A673 (cell line): ENCODE measurements at regions not wholly inside any gene's neighbourhood (a gene's known extent, or its start where the extent isn't known, plus 50 kb on each side); places are given as distances from the start of the nearest gene placed in this dataset.

Source experiments
- BruUV-seq: library from RNA; stranded (reverse); fragments of 400-500 nt; replicated peaks from 2 replicates; lab custom pipeline; 2021; lab: Mats Ljungman, UMichigan
- CTCF ChIA-PET: fragments of 300-600 bp; sonication (Branson Sonifier 250); formaldehyde crosslinking; loops from one replicate; lab custom pipeline; 2022; ENCODE audit warnings: antibody characterized with exemption; lab: Charles Lee
- POLR2A ChIA-PET: fragments of 300-600 bp; sonication (Branson Sonifier 250); formaldehyde crosslinking; loops from one replicate; lab custom pipeline; 2022; ENCODE audit warnings: antibody characterized with exemption; ENCODE audit not compliant: low non-redundant PET; lab: Charles Lee
- DNase-seq: peaks from one replicate; pipeline ENCODE4 v3.0.0-alpha.2; 2015; ENCODE audit warnings: low spot score
- H3K27ac ChIP-seq: fragments of 200-600 bp; sonication (generic); 2 replicates; pipeline ENCODE4 v1.5.1; 2016; ENCODE audit warnings: mixed run types, low read depth, mild to moderate bottlenecking, mixed read lengths, antibody characterized with exemption, low read length; ENCODE audit not compliant: poor library complexity, severe bottlenecking
- H3K27me3 ChIP-seq: fragments of 200-600 bp; sonication (generic); replicated peaks from 2 replicates; pipeline ENCODE4 v1.6.1; 2017; ENCODE audit warnings: mixed run types, low read depth, mild to moderate bottlenecking, mixed read lengths, antibody characterized with exemption, low read length; ENCODE audit not compliant: insufficient read depth, poor library complexity
- H3K36me3 ChIP-seq: fragments of 200-600 bp; sonication (generic); 2 replicates; pipeline ENCODE4 v1.6.1; 2016; ENCODE audit warnings: mixed run types, mild to moderate bottlenecking, mixed read lengths, antibody characterized with exemption, low read length; ENCODE audit not compliant: insufficient read depth, poor library complexity, severe bottlenecking
- H3K4me1 ChIP-seq: fragments of 200-600 bp; sonication (generic); 2 replicates; pipeline ENCODE4 v1.6.1; 2017; ENCODE audit warnings: mixed run types, mild to moderate bottlenecking, mixed read lengths, antibody characterized with exemption, low read length; ENCODE audit not compliant: insufficient read depth, poor library complexity, severe bottlenecking
- H3K4me3 ChIP-seq: fragments of 200-600 bp; sonication (generic); 2 replicates; pipeline ENCODE4 v1.5.1; 2016; ENCODE audit warnings: low read depth, mixed run types, mild to moderate bottlenecking, mixed read lengths, low read length; ENCODE audit not compliant: poor library complexity, severe bottlenecking
- H3K9me3 ChIP-seq: fragments of 200-600 bp; sonication (generic); 2 replicates; pipeline ENCODE4 v1.6.1; 2016; ENCODE audit warnings: mixed run types, low read depth, mild to moderate bottlenecking, mixed read lengths, antibody characterized with exemption, low read length; ENCODE audit not compliant: poor library complexity, severe bottlenecking
- CTCF ChIP-seq: fragments of 300-800, 200-600 bp; sonication (generic); conservative IDR thresholded peaks from 2 replicates; pipeline ENCODE4 v1.5.1; 2017; ENCODE audit warnings: low read depth, mild to moderate bottlenecking, antibody characterized with exemption, low read length, moderate library complexity, mixed read lengths
- EZH2 ChIP-seq: fragments of 200-600 bp; sonication (generic); IDR thresholded peaks from 2 replicates; pipeline ENCODE4 v1.6.1; 2017; ENCODE audit warnings: borderline replicate concordance, low read depth, mild to moderate bottlenecking, mixed read lengths, antibody characterized with exemption, low read length; ENCODE audit not compliant: poor library complexity, severe bottlenecking
- intact Hi-C: fragments of 100-400 bp; cut with micrococcal nuclease; formaldehyde crosslinking; loops from one replicate; pipeline ENCODE4 v1.10.0; 2022; ENCODE audit not compliant: unreplicated experiment

GRCh38 chr14:81802341-81802740, 268.7 kb upstream of the SEL1L start:
- ChIA-PET POLR2A (no interaction called here), CTCF (no interaction called here)
- intact Hi-C loops = no loop called here
- H3K4me3 ChIP-seq = no peak overlapping the region
- DNase-seq = no peak
- H3K4me1 ChIP-seq = no peaks in the 10 kb centered on the region
- H3K27ac ChIP-seq = no peak overlapping the region
- no peaks in the 10 kb centered on the region for H3K9me3 ChIP-seq
- TF ChIP-seq CTCF (no peak), EZH2 (no peak)
- no TSS peak for BruUV-seq
- H3K27me3 ChIP-seq = no peaks in the 10 kb centered on the region
- no peaks in the 10 kb centered on the region for H3K36me3 ChIP-seq

GRCh38 chr14:81805785-81806184, 272.1 kb upstream of the SEL1L start:
- no TSS peak for BruUV-seq
- Histone ChIP-seq H3K36me3 (no peaks in the 10 kb centered on the region), H3K9me3 (peaks cover 6% of the 10 kb centered on the region), H3K4me1 (no peaks in the 10 kb centered on the region), H3K27me3 (no peaks in the 10 kb centered on the region), H3K4me3 (no peak overlapping the region), H3K27ac (no peak overlapping the region)
- intact Hi-C loops = no loop called here
- DNase-seq = no peak
- no peak for TF ChIP-seq EZH2
- no peak for TF ChIP-seq CTCF
- CTCF ChIA-PET = no interaction called here
- POLR2A ChIA-PET = no interaction called here

- no peaks in the 10 kb centered on the region for H3K27me3 ChIP-seq
These were observed 278.1 kb upstream of the SEL1L start for GRCh38 chr14:81811705-81812269.

More at GRCh38 chr14:81811705-81812269, 278.1 kb upstream of the SEL1L start:
- H3K27ac ChIP-seq = no peak overlapping the region
- H3K4me3 ChIP-seq = no peak overlapping the region
- DNase-seq = no peak
- BruUV-seq = no TSS peak
- H3K4me1 ChIP-seq = no peaks in the 10 kb centered on the region
- TF ChIP-seq EZH2 = no peak
- no peak for TF ChIP-seq CTCF
- POLR2A ChIA-PET = no interaction called here
- H3K36me3 ChIP-seq = no peaks in the 10 kb centered on the region
- peaks cover 6% of the 10 kb centered on the region for H3K9me3 ChIP-seq
- intact Hi-C loops = no loop called here
- CTCF ChIA-PET = no interaction called here
